ENCODE measurements at regions not wholly inside any gene's neighbourhood (a gene's known extent, or its start where the extent isn't known, plus 50 kb on each side); places are given as distances from the start of the nearest gene placed in this dataset.

GRCh38 chr2:139652385-139652784, 872.2 kb upstream of the NXPH2 start:
- DNase-seq, result no peak
- TF ChIP-seq CTCF (IDR thresholded peaks at IDR 0.05), result no peak
- TF ChIP-seq POLR2AphosphoS5 (IDR thresholded peaks at IDR 0.05), result no peak
- TF ChIP-seq EP300 (IDR thresholded peaks at IDR 0.05), result no peak
- no peak for TF ChIP-seq POLR2A (IDR thresholded peaks at IDR 0.05)
- H3K27ac ChIP-seq, result no peak overlapping the region
- H3K36me3 ChIP-seq, result no peaks in the 10 kb centered on the region
- intact Hi-C loops (cut with DNase I; ENCODE audit: low total_unique reads), result no loop called here
- peaks cover 4 to 23% (median 9%) of the 10 kb centered on the region in 4 donors for H3K9me3 ChIP-seq
- H3K4me1 ChIP-seq, result no peaks in the 10 kb centered on the region
- no peaks in the 10 kb centered on the region for H3K27me3 ChIP-seq
- H3K4me3 ChIP-seq, result no peak overlapping the region

GRCh38 chr2:139645617-139646016, 865.4 kb upstream of the NXPH2 start:
- TF ChIP-seq CTCF (IDR thresholded peaks at IDR 0.05) (no peak), POLR2A (IDR thresholded peaks at IDR 0.05) (no peak), EP300 (IDR thresholded peaks at IDR 0.05) (no peak), POLR2AphosphoS5 (IDR thresholded peaks at IDR 0.05) (no peak)
- Histone ChIP-seq H3K27me3 (no peaks in the 10 kb centered on the region), H3K36me3 (no peaks in the 10 kb centered on the region), H3K4me3 (no peak overlapping the region), H3K4me1 (no peaks in the 10 kb centered on the region), H3K9me3 (peaks cover 0 to 51% (median 16%) of the 10 kb centered on the region in 4 donors), H3K27ac (no peak overlapping the region)
- DNase-seq, result no peak
- intact Hi-C loops (cut with DNase I; ENCODE audit: low total_unique reads), result no loop called here

GRCh38 chr2:139643139-139643538, 862.9 kb upstream of the NXPH2 start:
- H3K36me3 ChIP-seq, result no peaks in the 10 kb centered on the region
- no peak overlapping the region for H3K27ac ChIP-seq
- DNase-seq, result no peak
- peaks cover 0 to 32% (median 10%) of the 10 kb centered on the region in 4 donors for H3K9me3 ChIP-seq
- TF ChIP-seq CTCF (IDR thresholded peaks at IDR 0.05) (no peak), EP300 (IDR thresholded peaks at IDR 0.05) (no peak), POLR2AphosphoS5 (IDR thresholded peaks at IDR 0.05) (no peak), POLR2A (IDR thresholded peaks at IDR 0.05) (no peak)
- H3K27me3 ChIP-seq, result no peaks in the 10 kb centered on the region
- H3K4me1 ChIP-seq, result no peaks in the 10 kb centered on the region
- intact Hi-C loops (cut with DNase I; ENCODE audit: low total_unique reads), result no loop called here
- no peak overlapping the region for H3K4me3 ChIP-seq

- Histone ChIP-seq H3K4me1 (no peaks in the 10 kb centered on the region), H3K4me3 (no peak overlapping the region), H3K27me3 (no peaks in the 10 kb centered on the region), H3K36me3 (no peaks in the 10 kb centered on the region), H3K27ac (no peak overlapping the region), H3K9me3 (peaks cover 0 to 4% (median 0%) of the 10 kb centered on the region in 4 donors)
- TF ChIP-seq POLR2AphosphoS5 (IDR thresholded peaks at IDR 0.05) (no peak), EP300 (IDR thresholded peaks at IDR 0.05) (no peak), CTCF (IDR thresholded peaks at IDR 0.05) (no peak), POLR2A (IDR thresholded peaks at IDR 0.05) (no peak)
- intact Hi-C loops (cut with DNase I; ENCODE audit: low total_unique reads), result no loop called here
- WGBS, 5 donors, result 27 to 41% (median 32%) methylated on average over 1 of the region's 1 CpG
- no peak for DNase-seq
Measured at GRCh38 chr2:139631966-139632365, 851.8 kb upstream of the NXPH2 start.
